H1 (cell line): ENCODE measurements at regions not wholly inside any gene's neighbourhood (a gene's known extent, or its start where the extent isn't known, plus 50 kb on each side); places are given as distances from the start of the nearest gene placed in this dataset.

Experiments
- ASH2L ChIP-seq: fragments of 200-600, 300-600 bp; sonication (generic); IDR thresholded peaks from one replicate; pipeline ENCODE4 v1.7.1; 2017; ENCODE audit warnings: low read length
- BACH1 ChIP-seq: IDR thresholded peaks from 2 replicates; pipeline ENCODE4 v1.6.1; 2012; ENCODE audit warnings: low read length, improper control_type of control experiment
- CREB1 ChIP-seq: IDR thresholded peaks from 2 replicates; pipeline ENCODE4 v1.6.1; 2012; ENCODE audit warnings: inconsistent platforms
- HDAC2 ChIP-seq, 2 experiments: fragments of 300-600 bp in 1 of 2; sonication (generic) in 1 of 2; IDR thresholded peaks; 2 replicates each; pipeline ENCODE4 v1.6.1; 2011 to 2012; ENCODE audit warnings: low read depth in 2 of 2, low read length in 2 of 2, mild to moderate bottlenecking in 2 of 2, moderate library complexity in 2 of 2, borderline replicate concordance in 1 of 2, inconsistent platforms in 1 of 2
- HDAC6 ChIP-seq: IDR thresholded peaks from one replicate; pipeline ENCODE4 v1.7.1; 2012; ENCODE audit warnings: low read depth, mild to moderate bottlenecking, inconsistent platforms, low read length, moderate library complexity
- JUN ChIP-seq: IDR thresholded peaks from 2 replicates; pipeline ENCODE4 v1.6.1; 2011; ENCODE audit warnings: low read depth, mild to moderate bottlenecking, improper control_type of control experiment, low read length
- MAFK ChIP-seq: IDR thresholded peaks from 2 replicates; pipeline ENCODE4 v1.6.1; 2012; ENCODE audit warnings: low read depth, mild to moderate bottlenecking, improper control_type of control experiment, low read length
- NANOG ChIP-seq: IDR thresholded peaks from 2 replicates; pipeline ENCODE4 v1.6.1; 2011; ENCODE audit warnings: low read length, low read depth, mild to moderate bottlenecking, inconsistent platforms; ENCODE audit not compliant: insufficient read depth, poor library complexity, severe bottlenecking
- PHF8 ChIP-seq: fragments of 200-600 bp; sonication (generic); conservative IDR thresholded peaks from 2 replicates; pipeline ENCODE4 v1.7.1; 2012; ENCODE audit warnings: low read depth, mild to moderate bottlenecking, inconsistent platforms, low read length, moderate library complexity
- POLR2AphosphoS5 ChIP-seq: IDR thresholded peaks from 2 replicates; pipeline ENCODE4 v1.6.1; 2011; ENCODE audit warnings: low read depth, low read length
- SP4 ChIP-seq: IDR thresholded peaks from 2 replicates; pipeline ENCODE4 v1.6.1; 2012; ENCODE audit warnings: low read length, inconsistent platforms
- SUZ12 ChIP-seq: fragments of 200-600 bp; sonication (generic); IDR thresholded peaks from 2 replicates; pipeline ENCODE4 v1.6.1; 2012; ENCODE audit warnings: mild to moderate bottlenecking, inconsistent platforms, low read length, moderate library complexity, mixed read lengths
- TAF1 ChIP-seq: IDR thresholded peaks from 2 replicates; pipeline ENCODE4 v1.6.1; 2011; ENCODE audit warnings: mild to moderate bottlenecking, low read depth, low read length
- TF ChIP-seq, protein P1 (sequence below): fragments of 300-600 bp; sonication (generic); IDR thresholded peaks from 2 replicates; pipeline ENCODE4 v1.7.1; 2012; ENCODE audit warnings: low read length, moderate library complexity, mild to moderate bottlenecking, inconsistent platforms; ENCODE audit not compliant: insufficient replicate concordance

- TF ChIP-seq, protein P1, sequence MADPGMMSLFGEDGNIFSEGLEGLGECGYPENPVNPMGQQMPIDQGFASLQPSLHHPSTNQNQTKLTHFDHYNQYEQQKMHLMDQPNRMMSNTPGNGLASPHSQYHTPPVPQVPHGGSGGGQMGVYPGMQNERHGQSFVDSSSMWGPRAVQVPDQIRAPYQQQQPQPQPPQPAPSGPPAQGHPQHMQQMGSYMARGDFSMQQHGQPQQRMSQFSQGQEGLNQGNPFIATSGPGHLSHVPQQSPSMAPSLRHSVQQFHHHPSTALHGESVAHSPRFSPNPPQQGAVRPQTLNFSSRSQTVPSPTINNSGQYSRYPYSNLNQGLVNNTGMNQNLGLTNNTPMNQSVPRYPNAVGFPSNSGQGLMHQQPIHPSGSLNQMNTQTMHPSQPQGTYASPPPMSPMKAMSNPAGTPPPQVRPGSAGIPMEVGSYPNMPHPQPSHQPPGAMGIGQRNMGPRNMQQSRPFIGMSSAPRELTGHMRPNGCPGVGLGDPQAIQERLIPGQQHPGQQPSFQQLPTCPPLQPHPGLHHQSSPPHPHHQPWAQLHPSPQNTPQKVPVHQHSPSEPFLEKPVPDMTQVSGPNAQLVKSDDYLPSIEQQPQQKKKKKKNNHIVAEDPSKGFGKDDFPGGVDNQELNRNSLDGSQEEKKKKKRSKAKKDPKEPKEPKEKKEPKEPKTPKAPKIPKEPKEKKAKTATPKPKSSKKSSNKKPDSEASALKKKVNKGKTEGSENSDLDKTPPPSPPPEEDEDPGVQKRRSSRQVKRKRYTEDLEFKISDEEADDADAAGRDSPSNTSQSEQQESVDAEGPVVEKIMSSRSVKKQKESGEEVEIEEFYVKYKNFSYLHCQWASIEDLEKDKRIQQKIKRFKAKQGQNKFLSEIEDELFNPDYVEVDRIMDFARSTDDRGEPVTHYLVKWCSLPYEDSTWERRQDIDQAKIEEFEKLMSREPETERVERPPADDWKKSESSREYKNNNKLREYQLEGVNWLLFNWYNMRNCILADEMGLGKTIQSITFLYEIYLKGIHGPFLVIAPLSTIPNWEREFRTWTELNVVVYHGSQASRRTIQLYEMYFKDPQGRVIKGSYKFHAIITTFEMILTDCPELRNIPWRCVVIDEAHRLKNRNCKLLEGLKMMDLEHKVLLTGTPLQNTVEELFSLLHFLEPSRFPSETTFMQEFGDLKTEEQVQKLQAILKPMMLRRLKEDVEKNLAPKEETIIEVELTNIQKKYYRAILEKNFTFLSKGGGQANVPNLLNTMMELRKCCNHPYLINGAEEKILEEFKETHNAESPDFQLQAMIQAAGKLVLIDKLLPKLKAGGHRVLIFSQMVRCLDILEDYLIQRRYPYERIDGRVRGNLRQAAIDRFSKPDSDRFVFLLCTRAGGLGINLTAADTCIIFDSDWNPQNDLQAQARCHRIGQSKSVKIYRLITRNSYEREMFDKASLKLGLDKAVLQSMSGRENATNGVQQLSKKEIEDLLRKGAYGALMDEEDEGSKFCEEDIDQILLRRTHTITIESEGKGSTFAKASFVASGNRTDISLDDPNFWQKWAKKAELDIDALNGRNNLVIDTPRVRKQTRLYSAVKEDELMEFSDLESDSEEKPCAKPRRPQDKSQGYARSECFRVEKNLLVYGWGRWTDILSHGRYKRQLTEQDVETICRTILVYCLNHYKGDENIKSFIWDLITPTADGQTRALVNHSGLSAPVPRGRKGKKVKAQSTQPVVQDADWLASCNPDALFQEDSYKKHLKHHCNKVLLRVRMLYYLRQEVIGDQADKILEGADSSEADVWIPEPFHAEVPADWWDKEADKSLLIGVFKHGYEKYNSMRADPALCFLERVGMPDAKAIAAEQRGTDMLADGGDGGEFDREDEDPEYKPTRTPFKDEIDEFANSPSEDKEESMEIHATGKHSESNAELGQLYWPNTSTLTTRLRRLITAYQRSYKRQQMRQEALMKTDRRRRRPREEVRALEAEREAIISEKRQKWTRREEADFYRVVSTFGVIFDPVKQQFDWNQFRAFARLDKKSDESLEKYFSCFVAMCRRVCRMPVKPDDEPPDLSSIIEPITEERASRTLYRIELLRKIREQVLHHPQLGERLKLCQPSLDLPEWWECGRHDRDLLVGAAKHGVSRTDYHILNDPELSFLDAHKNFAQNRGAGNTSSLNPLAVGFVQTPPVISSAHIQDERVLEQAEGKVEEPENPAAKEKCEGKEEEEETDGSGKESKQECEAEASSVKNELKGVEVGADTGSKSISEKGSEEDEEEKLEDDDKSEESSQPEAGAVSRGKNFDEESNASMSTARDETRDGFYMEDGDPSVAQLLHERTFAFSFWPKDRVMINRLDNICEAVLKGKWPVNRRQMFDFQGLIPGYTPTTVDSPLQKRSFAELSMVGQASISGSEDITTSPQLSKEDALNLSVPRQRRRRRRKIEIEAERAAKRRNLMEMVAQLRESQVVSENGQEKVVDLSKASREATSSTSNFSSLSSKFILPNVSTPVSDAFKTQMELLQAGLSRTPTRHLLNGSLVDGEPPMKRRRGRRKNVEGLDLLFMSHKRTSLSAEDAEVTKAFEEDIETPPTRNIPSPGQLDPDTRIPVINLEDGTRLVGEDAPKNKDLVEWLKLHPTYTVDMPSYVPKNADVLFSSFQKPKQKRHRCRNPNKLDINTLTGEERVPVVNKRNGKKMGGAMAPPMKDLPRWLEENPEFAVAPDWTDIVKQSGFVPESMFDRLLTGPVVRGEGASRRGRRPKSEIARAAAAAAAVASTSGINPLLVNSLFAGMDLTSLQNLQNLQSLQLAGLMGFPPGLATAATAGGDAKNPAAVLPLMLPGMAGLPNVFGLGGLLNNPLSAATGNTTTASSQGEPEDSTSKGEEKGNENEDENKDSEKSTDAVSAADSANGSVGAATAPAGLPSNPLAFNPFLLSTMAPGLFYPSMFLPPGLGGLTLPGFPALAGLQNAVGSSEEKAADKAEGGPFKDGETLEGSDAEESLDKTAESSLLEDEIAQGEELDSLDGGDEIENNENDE: no peak
- TF ChIP-seq JUN (no peak), BACH1 (no peak), HDAC6 (no peak), SP4 (no peak), TAF1 (no peak), CREB1 (no peak), PHF8 (no peak), MAFK (no peak), NANOG (no peak), SUZ12 (no peak), ASH2L (no peak), POLR2AphosphoS5 (no peak), HDAC2 (IDR thresholded peaks at IDR 0.05; ENCODE audit: borderline replicate concordance in 1 of 2, low read depth in 2 of 2, low read length in 2 of 2) (no peak)
These were observed 70.4 kb upstream of the SMLR1 start (continued) for GRCh38 chr6:130756824-130757223.
